ENCODE measurements at regions not wholly inside any gene's neighbourhood (a gene's known extent, or its start where the extent isn't known, plus 50 kb on each side); places are given as distances from the start of the nearest gene placed in this dataset.

DNA sequence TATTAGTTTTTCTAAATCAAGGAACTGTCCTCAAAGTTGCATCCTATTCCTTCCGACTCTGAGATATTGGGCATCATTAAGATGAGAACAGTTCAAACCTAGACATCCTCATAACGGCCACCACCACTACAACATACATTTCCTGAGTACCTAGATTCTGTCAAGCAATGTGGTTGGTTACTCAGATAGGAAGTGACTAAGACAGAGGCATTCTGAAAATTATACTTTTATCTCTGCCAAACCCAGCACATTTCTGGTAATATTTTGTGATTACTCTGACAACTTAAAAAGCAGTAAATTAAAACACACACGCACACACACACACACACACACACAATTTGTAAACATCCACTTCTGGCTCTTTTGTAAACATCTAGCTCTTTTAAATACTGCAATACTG, 291.2 kb upstream of the MEOX2 start:
- TF ChIP-seq, protein P1, sequence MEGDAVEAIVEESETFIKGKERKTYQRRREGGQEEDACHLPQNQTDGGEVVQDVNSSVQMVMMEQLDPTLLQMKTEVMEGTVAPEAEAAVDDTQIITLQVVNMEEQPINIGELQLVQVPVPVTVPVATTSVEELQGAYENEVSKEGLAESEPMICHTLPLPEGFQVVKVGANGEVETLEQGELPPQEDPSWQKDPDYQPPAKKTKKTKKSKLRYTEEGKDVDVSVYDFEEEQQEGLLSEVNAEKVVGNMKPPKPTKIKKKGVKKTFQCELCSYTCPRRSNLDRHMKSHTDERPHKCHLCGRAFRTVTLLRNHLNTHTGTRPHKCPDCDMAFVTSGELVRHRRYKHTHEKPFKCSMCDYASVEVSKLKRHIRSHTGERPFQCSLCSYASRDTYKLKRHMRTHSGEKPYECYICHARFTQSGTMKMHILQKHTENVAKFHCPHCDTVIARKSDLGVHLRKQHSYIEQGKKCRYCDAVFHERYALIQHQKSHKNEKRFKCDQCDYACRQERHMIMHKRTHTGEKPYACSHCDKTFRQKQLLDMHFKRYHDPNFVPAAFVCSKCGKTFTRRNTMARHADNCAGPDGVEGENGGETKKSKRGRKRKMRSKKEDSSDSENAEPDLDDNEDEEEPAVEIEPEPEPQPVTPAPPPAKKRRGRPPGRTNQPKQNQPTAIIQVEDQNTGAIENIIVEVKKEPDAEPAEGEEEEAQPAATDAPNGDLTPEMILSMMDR (IDR thresholded peaks at IDR 0.05; ENCODE audit: borderline replicate concordance, extremely low read depth, low read length, poor library complexity, severe bottlenecking), result no peak
- no peak for TF ChIP-seq EZH2 (IDR thresholded peaks at IDR 0.05; ENCODE audit: borderline replicate concordance, low read depth, low read length, severe bottlenecking)
